AG10803 (cell line): ENCODE measurements at regions not wholly inside any gene's neighbourhood (a gene's known extent, or its start where the extent isn't known, plus 50 kb on each side); places are given as distances from the start of the nearest gene placed in this dataset.

ENCODE experiments used
- DNase-seq: peaks from one replicate; pipeline ENCODE4 v3.0.0; 2010; ENCODE audit warnings: low read depth
- H3K4me3 ChIP-seq: 2 replicates; pipeline ENCODE4 v1.5.1; 2011; ENCODE audit warnings: mild to moderate bottlenecking, low read length, control low read depth
- CTCF ChIP-seq: conservative IDR thresholded peaks from 2 replicates; pipeline ENCODE4 v1.5.1; 2011; ENCODE audit warnings: mild to moderate bottlenecking, low read length, control low read depth, inconsistent platforms

DNA sequence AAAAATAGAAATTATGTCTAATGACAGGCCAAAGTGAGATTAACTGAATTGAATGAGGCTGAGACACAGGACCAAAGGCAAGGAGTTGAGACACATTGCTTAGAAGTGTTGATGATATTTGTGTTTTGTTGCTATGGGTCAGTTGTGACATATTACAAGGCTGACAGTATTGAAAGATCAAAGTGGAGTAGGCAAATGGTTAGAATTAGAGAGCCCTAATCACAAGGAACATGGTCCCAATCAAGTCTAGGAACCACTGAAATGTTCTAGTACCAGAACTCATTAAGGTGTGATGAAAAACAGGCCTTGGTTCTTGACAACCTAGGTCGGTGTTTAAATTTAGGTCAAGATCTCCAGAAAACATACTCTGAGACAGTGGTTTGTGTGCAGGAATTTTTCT, 896.3 kb upstream of the HS3ST1 start:
- H3K4me3 ChIP-seq, result no peak overlapping the region
- no peak for TF ChIP-seq CTCF
- no peak for DNase-seq

- H3K4me3 ChIP-seq, result no peak overlapping the region
- no peak for TF ChIP-seq CTCF
Observed at GRCh38 chr4:12319765-12320164, 891.1 kb upstream of the HS3ST1 start.

GRCh38 chr4:12304905-12305304, 876.2 kb upstream of the HS3ST1 start:
- no peak for DNase-seq
- TF ChIP-seq CTCF, result no peak
- H3K4me3 ChIP-seq, result no peak overlapping the region

More at GRCh38 chr4:12319765-12320164, 891.1 kb upstream of the HS3ST1 start:
- DNase-seq, result no peak

DNA sequence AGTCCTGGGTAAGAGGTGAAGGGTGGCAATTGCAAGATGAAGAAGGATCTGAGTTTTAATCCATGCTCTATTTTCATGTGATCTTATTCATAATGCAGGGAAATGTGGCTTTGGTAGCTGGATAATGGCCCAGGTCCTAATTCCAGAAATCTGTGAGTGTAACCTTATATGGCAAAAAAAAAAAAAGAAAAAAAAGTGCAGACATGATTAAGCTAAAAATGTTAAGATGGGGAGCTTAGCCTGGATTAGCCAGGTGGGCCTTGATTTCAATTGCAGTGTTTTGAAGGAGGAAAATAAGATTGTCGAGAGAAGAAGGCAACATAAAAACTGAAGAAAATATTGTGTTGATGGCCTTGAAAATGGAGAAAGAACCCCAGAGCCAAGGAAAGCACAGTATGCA, 867.7 kb upstream of the HS3ST1 start:
- no peak overlapping the region for H3K4me3 ChIP-seq
- no peak for DNase-seq
- TF ChIP-seq CTCF, result no peak

- no peak for TF ChIP-seq CTCF
Observed at GRCh38 chr4:12293906-12294525, 865.3 kb upstream of the HS3ST1 start.

GRCh38 chr4:12286351-12286750, 857.7 kb upstream of the HS3ST1 start:
- no peak for TF ChIP-seq CTCF
- DNase-seq, result no peak

More at GRCh38 chr4:12293906-12294525, 865.3 kb upstream of the HS3ST1 start:
- H3K4me3 ChIP-seq, result no peak overlapping the region
- DNase-seq, result no peak

GRCh38 chr4:12270546-12270945, 841.9 kb upstream of the HS3ST1 start:
- no peak overlapping the region for H3K4me3 ChIP-seq
- no peak for TF ChIP-seq CTCF
- DNase-seq, result no peak

More at GRCh38 chr4:12286351-12286750, 857.7 kb upstream of the HS3ST1 start:
- H3K4me3 ChIP-seq, result no peak overlapping the region
